Ovary (tissue), 3 donors: ENCODE measurements at regions not wholly inside any gene's neighbourhood (a gene's known extent, or its start where the extent isn't known, plus 50 kb on each side); places are given as distances from the start of the nearest gene placed in this dataset.

Experiments used
- CTCF ChIP-seq, 3 donors: fragments of 450-650 bp in 2 of 3; fragments of 200-600 bp in 1 of 3; IDR thresholded peaks; one replicate each; pipeline versions ENCODE4 v1.5.1 to v1.8.0; 2016 to 2022; ENCODE audit warnings: antibody characterized with exemption in 3 of 3, mild to moderate bottlenecking in 1 of 3
- EP300 ChIP-seq: sonication (generic); formaldehyde crosslinking; IDR thresholded peaks from one replicate; pipeline ENCODE4 v1.6.1; 2017; ENCODE audit warnings: antibody characterized with exemption
- POLR2A ChIP-seq: fragments of 450-650 bp; IDR thresholded peaks from one replicate; pipeline ENCODE4 v1.6.1; 2017; ENCODE audit warnings: antibody characterized with exemption, mild to moderate bottlenecking, moderate library complexity
- donor health status: DM: no; HTN: no; CAD: no.

GRCh38 chrX:82029571-82030218 lies 827.8 kb downstream of the SH3BGRL start:
- no peak for TF ChIP-seq CTCF (IDR thresholded peaks at IDR 0.05)
- no peak for TF ChIP-seq POLR2A
- TF ChIP-seq EP300: no peak
